HG02588 (cell line): ENCODE measurements at regions not wholly inside any gene's neighbourhood (a gene's known extent, or its start where the extent isn't known, plus 50 kb on each side); places are given as distances from the start of the nearest gene placed in this dataset.
"Not testable (repeated sequence)": the region's sequence is repeated elsewhere in the genome, so short reads cannot be mapped to it uniquely, and the experiment has no call there.

Source experiments
- ATAC-seq: cut with Tn5 transposase; IDR thresholded peaks from one replicate; pipeline ENCODE4 v1.9.1; 2021; ENCODE audit warnings: mild to moderate bottlenecking, moderate library complexity; ENCODE audit not compliant: unreplicated experiment

GRCh38 chr4:86522349-86522748 lies 71.8 kb upstream of the PTPN13 start:
- no peak for ATAC-seq

- no peak for ATAC-seq
Measured at GRCh38 chr4:86523333-86523732, 70.8 kb upstream of the PTPN13 start.

GRCh38 chr4:86527713-86528112 lies 66.4 kb upstream of the PTPN13 start:
- ATAC-seq, result not testable (repeated sequence)

GRCh38 chr4:86529436-86529835 lies 64.7 kb upstream of the PTPN13 start:
- no peak for ATAC-seq

- peak; percentile 67 for ATAC-seq
Measured at GRCh38 chr4:86530183-86530582, 63.9 kb upstream of the PTPN13 start.

- no peak for ATAC-seq
Measured at GRCh38 chr4:86531440-86531839, 62.7 kb upstream of the PTPN13 start.

GRCh38 chr4:86532851-86533250 lies 61.3 kb upstream of the PTPN13 start:
- ATAC-seq, result no peak

- no peak for ATAC-seq
Measured at GRCh38 chr4:86536151-86536550, 58.0 kb upstream of the PTPN13 start.

GRCh38 chr4:86542319-86543027 lies 51.6 kb upstream of the PTPN13 start:
- ATAC-seq, result no peak

GRCh38 chr4:86543080-86543479 lies 51.0 kb upstream of the PTPN13 start:
- ATAC-seq, result no peak

GRCh38 chr4:86543560-86544309 lies 50.4 kb upstream of the PTPN13 start:
- no peak for ATAC-seq

GRCh38 chr4:86544310-86544966 lies 49.7 kb upstream of the PTPN13 start:
- peak; percentile 81 for ATAC-seq
